HCT116 (cell line): ENCODE measurements at regions not wholly inside any gene's neighbourhood (a gene's known extent, or its start where the extent isn't known, plus 50 kb on each side); places are given as distances from the start of the nearest gene placed in this dataset.

Experiments
- ATAC-seq: fragments of 200-7000 bp; cut with Tn5 transposase; 2 replicates; pipeline ENCODE4 v1.9.1; 2020; ENCODE audit warnings: mild to moderate bottlenecking, moderate library complexity
- BruUV-seq: library from RNA; stranded (reverse); fragments of 400-500 nt; replicated peaks from 2 replicates; lab custom pipeline; 2021; lab: Mats Ljungman, UMichigan
- CTCF ChIA-PET: fragments of 300-600 bp; sonication (Branson Sonifier 250); formaldehyde crosslinking; loops from one replicate; lab custom pipeline; 2021; ENCODE audit warnings: antibody characterized with exemption; lab: Charles Lee
- POLR2A ChIA-PET: fragments of 300-600, 350-600 bp; sonication (Branson Sonifier 250); formaldehyde crosslinking; loops from one replicate; lab custom pipeline; 2021; ENCODE audit warnings: antibody characterized with exemption; lab: Charles Lee
- RAD21 ChIA-PET, 2 experiments: fragments of 300-600 bp; sonication (Branson Sonifier 250); formaldehyde crosslinking; loops; one replicate each; lab custom pipeline; 2023; ENCODE audit warnings: low total read pairs in 2 of 2; ENCODE audit not compliant: uncharacterized antibody in 2 of 2, unreplicated experiment in 2 of 2, low non-redundant PET in 1 of 2; lab: Charles Lee
- DNase-seq: peaks from one replicate; pipeline ENCODE4 v3.0.0-alpha.2; 2010; ENCODE audit warnings: low read depth, low spot score
- H2AFZ ChIP-seq: fragments of 200-600 bp; shearing (Covaris generic), sonication (generic); 2 replicates; pipeline ENCODE4 v1.6.1; 2017; ENCODE audit warnings: low read depth, mixed run types, mixed read lengths, antibody characterized with exemption, low read length; ENCODE audit not compliant: poor library complexity, severe bottlenecking
- H3K27ac ChIP-seq: 2 replicates; pipeline ENCODE4 v1.5.1; 2012; ENCODE audit warnings: low read depth, low read length
- H3K27me3 ChIP-seq: fragments of 200-600 bp; sonication (generic); 2 replicates; pipeline ENCODE4 v1.6.1; 2016; ENCODE audit warnings: mixed run types, low read length, mixed read lengths; ENCODE audit not compliant: insufficient read depth
- H3K36me3 ChIP-seq, 2 experiments: fragments of 200-500 bp in 1 of 2; fragments of 200-600 bp in 1 of 2; sonication (Bioruptor generic) in 1 of 2; sonication (generic) in 1 of 2; 2 replicates each; pipeline versions ENCODE4 v1.5.1 to v1.6.1; 2014 to 2016; ENCODE audit warnings: low read length in 2 of 2, inconsistent platforms in 1 of 2, mixed read lengths in 1 of 2, mixed run types in 1 of 2; ENCODE audit not compliant: insufficient read depth in 2 of 2, control insufficient read depth in 1 of 2
- H3K4me1 ChIP-seq, 2 experiments: fragments of 200-600 bp in 1 of 2; sonication (generic) in 1 of 2; 2 replicates each; pipeline versions ENCODE4 v1.5.1 to v1.6.1; 2012 to 2017; ENCODE audit warnings: low read length in 2 of 2, inconsistent platforms in 1 of 2, mild to moderate bottlenecking in 1 of 2, mixed read lengths in 1 of 2, mixed run types in 1 of 2, moderate library complexity in 1 of 2; ENCODE audit not compliant: insufficient read depth in 2 of 2, control insufficient read depth in 1 of 2
- H3K4me2 ChIP-seq: fragments of 200-600 bp; sonication (generic); 2 replicates; pipeline ENCODE4 v1.6.1; 2017; ENCODE audit warnings: mixed run types, low read length, mixed read lengths
- H3K4me3 ChIP-seq, 2 experiments: fragments of 200-600 bp in 1 of 2; sonication (generic) in 1 of 2; replicated peaks in 1 of 2; 2 replicates each; pipeline ENCODE4 v1.5.1; 2011 to 2016; ENCODE audit warnings: low read length in 2 of 2, control low read depth in 1 of 2, low read depth in 1 of 2, mild to moderate bottlenecking in 1 of 2, mixed read lengths in 1 of 2, mixed run types in 1 of 2
- H3K79me2 ChIP-seq: fragments of 200-600 bp; sonication (generic); 2 replicates; pipeline ENCODE4 v1.6.1; 2017; ENCODE audit warnings: mild to moderate bottlenecking, mixed run types, low read length, moderate library complexity, mixed read lengths; ENCODE audit not compliant: insufficient read depth
- H3K9ac ChIP-seq: fragments of 200-600 bp; sonication (generic); 2 replicates; pipeline ENCODE4 v1.6.1; 2016; ENCODE audit warnings: low read length, mixed read lengths
- H3K9me2 ChIP-seq: fragments of 200-600 bp; sonication (generic), shearing (Covaris generic); 2 replicates; pipeline ENCODE4 v1.6.1; 2017; ENCODE audit warnings: mixed run types, mild to moderate bottlenecking, moderate library complexity; ENCODE audit not compliant: insufficient read depth
- H3K9me3 ChIP-seq, 2 experiments: fragments of 200-500 bp in 1 of 2; fragments of 200-600 bp in 1 of 2; sonication (Bioruptor generic) in 1 of 2; sonication (generic) in 1 of 2; 2 replicates each; pipeline ENCODE4 v1.6.1; 2014 to 2017; ENCODE audit warnings: low read length in 2 of 2, mixed read lengths in 2 of 2, inconsistent platforms in 1 of 2, low read depth in 1 of 2, mild to moderate bottlenecking in 1 of 2, mixed run types in 1 of 2, moderate library complexity in 1 of 2; ENCODE audit not compliant: control insufficient read depth in 1 of 2, insufficient read depth in 1 of 2
- H4K20me1 ChIP-seq: fragments of 200-600 bp; sonication (generic), shearing (Covaris generic); 2 replicates; pipeline ENCODE4 v1.6.1; 2017; ENCODE audit warnings: mixed run types, mild to moderate bottlenecking, moderate library complexity; ENCODE audit not compliant: insufficient read depth
- CBX3 ChIP-seq: IDR thresholded peaks from 2 replicates; pipeline ENCODE4 v1.6.1; 2012; ENCODE audit warnings: low read depth
- CEBPB ChIP-seq: IDR thresholded peaks from 2 replicates; pipeline ENCODE4 v1.6.1; 2012; ENCODE audit warnings: low read depth
- EGR1 ChIP-seq: IDR thresholded peaks from 2 replicates; pipeline ENCODE4 v1.6.1; 2012; ENCODE audit warnings: low read depth
- ELF1 ChIP-seq: IDR thresholded peaks from 2 replicates; pipeline ENCODE4 v1.6.1; 2012; ENCODE audit warnings: low read depth, borderline replicate concordance
- EZH2 ChIP-seq: fragments of 200-600 bp; sonication (generic); IDR thresholded peaks from 2 replicates; pipeline ENCODE4 v1.6.1; 2017; ENCODE audit warnings: antibody characterized with exemption, mixed run types
- EZH2phosphoT487 ChIP-seq: fragments of 200-600 bp; IDR thresholded peaks from 2 replicates; pipeline ENCODE4 v1.6.1; 2018; ENCODE audit warnings: antibody characterized with exemption, borderline replicate concordance
- FOSL1 ChIP-seq: IDR thresholded peaks from 2 replicates; pipeline ENCODE4 v1.6.1; 2012; ENCODE audit warnings: low read depth
- JUND ChIP-seq: IDR thresholded peaks from 2 replicates; pipeline ENCODE4 v1.6.1; 2012
- POLR2A ChIP-seq: IDR thresholded peaks from 2 replicates; pipeline ENCODE4 v1.7.0; 2011; ENCODE audit warnings: borderline replicate concordance; ENCODE audit not compliant: insufficient read depth, insufficient read length; ENCODE audit errors: extremely low read depth
- SIN3A ChIP-seq: IDR thresholded peaks from 2 replicates; pipeline ENCODE4 v1.6.1; 2012; ENCODE audit warnings: low read depth
- SP1 ChIP-seq: IDR thresholded peaks from 2 replicates; pipeline ENCODE4 v1.6.1; 2012; ENCODE audit warnings: low read depth
- SRF ChIP-seq: IDR thresholded peaks from 2 replicates; pipeline ENCODE4 v1.6.1; 2012; ENCODE audit warnings: low read depth
- YY1 ChIP-seq: IDR thresholded peaks from 2 replicates; pipeline ENCODE4 v1.6.1; 2011; ENCODE audit warnings: low read length, low read depth, moderate library complexity, mild to moderate bottlenecking; ENCODE audit not compliant: insufficient replicate concordance; ENCODE audit errors: extremely low read depth
- ZFX ChIP-seq: fragments of 450-650 bp; IDR thresholded peaks from 2 replicates; pipeline ENCODE4 v1.6.1; 2017
- ZNF274 ChIP-seq: fragments of 200-500 bp; sonication (Bioruptor generic); IDR thresholded peaks from 2 replicates; pipeline ENCODE4 v1.6.1; 2014; ENCODE audit warnings: mild to moderate bottlenecking, low read depth, low read length, inconsistent platforms
- intact Hi-C: fragments of 100-400 bp; cut with micrococcal nuclease; formaldehyde crosslinking; loops from 2 replicates; pipeline ENCODE4 v1.10.0; 2022
- TF ChIP-seq, protein P1 (sequence below): IDR thresholded peaks from 2 replicates; pipeline ENCODE4 v1.6.1; 2012
- TF ChIP-seq, protein P2 (sequence below): IDR thresholded peaks from 2 replicates; pipeline ENCODE4 v1.6.1; 2012
- TF ChIP-seq, protein P3 (sequence below), 3 experiments: fragments of 200-600 bp in 1 of 3; sonication (generic) in 1 of 3; IDR thresholded peaks in 2 of 3; conservative IDR thresholded peaks in 1 of 3; 2 replicates each; pipeline ENCODE4 v1.5.1; 2012 to 2017; ENCODE audit warnings: low read depth in 2 of 3, low read length in 2 of 3, antibody characterized with exemption in 1 of 3, borderline replicate concordance in 1 of 3, control low read depth in 1 of 3, mild to moderate bottlenecking in 1 of 3, mixed read lengths in 1 of 3, mixed run types in 1 of 3, moderate library complexity in 1 of 3; ENCODE audit not compliant: insufficient read depth in 1 of 3
- TF ChIP-seq, protein P4 (sequence below): IDR thresholded peaks from 2 replicates; pipeline ENCODE4 v1.6.1; 2011; ENCODE audit warnings: mild to moderate bottlenecking, low read length, moderate library complexity; ENCODE audit not compliant: insufficient replicate concordance; ENCODE audit errors: extremely low read depth

DNA sequence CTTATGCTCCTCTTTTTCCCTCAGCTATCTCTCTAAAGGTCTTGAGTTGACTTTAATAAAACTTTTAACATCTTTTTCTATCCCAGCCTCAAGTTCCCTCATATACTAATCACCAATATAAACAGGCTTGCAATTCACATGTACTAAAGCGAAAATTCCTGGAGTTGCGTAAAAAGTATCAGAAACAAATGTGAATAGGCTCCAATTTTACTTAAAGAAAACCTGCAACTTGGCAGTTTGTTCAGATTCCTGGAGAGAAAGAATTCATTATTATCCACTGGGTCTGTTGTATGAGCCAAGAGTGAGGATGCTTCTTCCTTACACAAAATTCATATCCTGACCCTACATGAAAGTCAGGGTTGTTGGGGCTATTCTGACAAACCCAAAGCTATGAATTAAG, 384.2 kb downstream of the DTWD2 start:
- no peaks in the 10 kb centered on the region for H3K4me1 ChIP-seq
- no peak overlapping the region for H3K4me2 ChIP-seq
- no peaks in the 10 kb centered on the region for H4K20me1 ChIP-seq
- no peaks in the 10 kb centered on the region; a peak in 1 of 4 replicates for H3K36me3 ChIP-seq
- DNase-seq = no peak
- H3K27me3 ChIP-seq = no peaks in the 10 kb centered on the region
- H3K79me2 ChIP-seq = no peaks in the 10 kb centered on the region
- ChIA-PET RAD21 (no interaction called here), POLR2A (no interaction called here), CTCF (no interaction called here)
- H3K4me3 ChIP-seq = no peak overlapping the region
- no peak for ATAC-seq
- H2AFZ ChIP-seq = no peak overlapping the region
- no peaks in the 10 kb centered on the region for H3K9me3 ChIP-seq
- H3K9ac ChIP-seq = no peak overlapping the region
- TF ChIP-seq SIN3A = no peak
- no peak for TF ChIP-seq EGR1
- no peak for TF ChIP-seq JUND
- TF ChIP-seq EZH2 = no peak
- TF ChIP-seq ELF1 = no peak
- TF ChIP-seq, protein P1, sequence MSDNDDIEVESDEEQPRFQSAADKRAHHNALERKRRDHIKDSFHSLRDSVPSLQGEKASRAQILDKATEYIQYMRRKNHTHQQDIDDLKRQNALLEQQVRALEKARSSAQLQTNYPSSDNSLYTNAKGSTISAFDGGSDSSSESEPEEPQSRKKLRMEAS = no peak
- TF ChIP-seq ZFX = no peak
- TF ChIP-seq YY1 = no peak
- TF ChIP-seq SP1 = no peak
- TF ChIP-seq SRF = no peak
- no peak for TF ChIP-seq POLR2A
- TF ChIP-seq, protein P2, sequence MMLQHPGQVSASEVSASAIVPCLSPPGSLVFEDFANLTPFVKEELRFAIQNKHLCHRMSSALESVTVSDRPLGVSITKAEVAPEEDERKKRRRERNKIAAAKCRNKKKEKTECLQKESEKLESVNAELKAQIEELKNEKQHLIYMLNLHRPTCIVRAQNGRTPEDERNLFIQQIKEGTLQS = no peak
- no peak for TF ChIP-seq EZH2phosphoT487
- TF ChIP-seq ZNF274 = no peak
- no TSS peak for BruUV-seq
- no peaks in the 10 kb centered on the region for H3K9me2 ChIP-seq
- no peak overlapping the region for H3K27ac ChIP-seq
- intact Hi-C loops = no loop called here

DNA sequence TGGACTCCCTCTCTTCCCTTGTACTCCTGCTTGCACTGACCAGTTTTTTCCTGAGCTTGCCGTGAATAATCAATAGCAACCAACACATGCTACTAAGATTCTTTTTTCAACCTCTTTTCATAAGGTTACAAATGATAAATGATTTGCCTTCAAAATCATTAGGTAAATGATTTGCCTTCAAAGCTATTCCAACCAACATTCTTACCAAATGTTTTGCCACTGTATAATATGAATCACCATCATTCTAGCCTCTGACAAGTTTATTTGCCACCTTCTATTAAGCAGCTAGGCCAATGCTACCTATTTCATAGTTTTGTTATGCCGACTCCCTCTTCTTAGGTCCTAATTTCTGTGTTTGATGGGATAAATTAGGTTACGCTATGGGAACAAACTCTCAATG, 385.1 kb downstream of the DTWD2 start:
- Histone ChIP-seq H3K36me3 (no peaks in the 10 kb centered on the region; a peak in 1 of 4 replicates), H3K9me2 (no peaks in the 10 kb centered on the region), H3K4me1 (no peaks in the 10 kb centered on the region), H3K4me2 (no peak overlapping the region), H3K9me3 (no peaks in the 10 kb centered on the region), H2AFZ (no peak overlapping the region), H3K27ac (no peak overlapping the region), H3K79me2 (no peaks in the 10 kb centered on the region), H3K9ac (no peak overlapping the region), H4K20me1 (no peaks in the 10 kb centered on the region), H3K27me3 (no peaks in the 10 kb centered on the region), H3K4me3 (no peak overlapping the region)
- ChIA-PET RAD21 (no interaction called here), POLR2A (no interaction called here), CTCF (no interaction called here)
- intact Hi-C loops = no loop called here
- DNase-seq = no peak
- no peak for ATAC-seq
- no TSS peak for BruUV-seq
- TF ChIP-seq, protein P1 = no peak
- TF ChIP-seq SRF = no peak
- TF ChIP-seq ZNF274 = no peak
- TF ChIP-seq CEBPB = no peak
- no peak for TF ChIP-seq SP1
- no peak for TF ChIP-seq POLR2A
- TF ChIP-seq CBX3 = no peak
- TF ChIP-seq FOSL1 = no peak
- TF ChIP-seq, protein P3, sequence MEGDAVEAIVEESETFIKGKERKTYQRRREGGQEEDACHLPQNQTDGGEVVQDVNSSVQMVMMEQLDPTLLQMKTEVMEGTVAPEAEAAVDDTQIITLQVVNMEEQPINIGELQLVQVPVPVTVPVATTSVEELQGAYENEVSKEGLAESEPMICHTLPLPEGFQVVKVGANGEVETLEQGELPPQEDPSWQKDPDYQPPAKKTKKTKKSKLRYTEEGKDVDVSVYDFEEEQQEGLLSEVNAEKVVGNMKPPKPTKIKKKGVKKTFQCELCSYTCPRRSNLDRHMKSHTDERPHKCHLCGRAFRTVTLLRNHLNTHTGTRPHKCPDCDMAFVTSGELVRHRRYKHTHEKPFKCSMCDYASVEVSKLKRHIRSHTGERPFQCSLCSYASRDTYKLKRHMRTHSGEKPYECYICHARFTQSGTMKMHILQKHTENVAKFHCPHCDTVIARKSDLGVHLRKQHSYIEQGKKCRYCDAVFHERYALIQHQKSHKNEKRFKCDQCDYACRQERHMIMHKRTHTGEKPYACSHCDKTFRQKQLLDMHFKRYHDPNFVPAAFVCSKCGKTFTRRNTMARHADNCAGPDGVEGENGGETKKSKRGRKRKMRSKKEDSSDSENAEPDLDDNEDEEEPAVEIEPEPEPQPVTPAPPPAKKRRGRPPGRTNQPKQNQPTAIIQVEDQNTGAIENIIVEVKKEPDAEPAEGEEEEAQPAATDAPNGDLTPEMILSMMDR (IDR thresholded peaks at IDR 0.05 in 2 of 3, conservative IDR thresholded peaks at IDR 0.05 in 1 of 3; ENCODE audit: borderline replicate concordance in 1 of 3, insufficient read depth in 1 of 3, low read depth in 2 of 3, low read length in 2 of 3) = no peak
- TF ChIP-seq, protein P2 = no peak
- TF ChIP-seq, protein P4, sequence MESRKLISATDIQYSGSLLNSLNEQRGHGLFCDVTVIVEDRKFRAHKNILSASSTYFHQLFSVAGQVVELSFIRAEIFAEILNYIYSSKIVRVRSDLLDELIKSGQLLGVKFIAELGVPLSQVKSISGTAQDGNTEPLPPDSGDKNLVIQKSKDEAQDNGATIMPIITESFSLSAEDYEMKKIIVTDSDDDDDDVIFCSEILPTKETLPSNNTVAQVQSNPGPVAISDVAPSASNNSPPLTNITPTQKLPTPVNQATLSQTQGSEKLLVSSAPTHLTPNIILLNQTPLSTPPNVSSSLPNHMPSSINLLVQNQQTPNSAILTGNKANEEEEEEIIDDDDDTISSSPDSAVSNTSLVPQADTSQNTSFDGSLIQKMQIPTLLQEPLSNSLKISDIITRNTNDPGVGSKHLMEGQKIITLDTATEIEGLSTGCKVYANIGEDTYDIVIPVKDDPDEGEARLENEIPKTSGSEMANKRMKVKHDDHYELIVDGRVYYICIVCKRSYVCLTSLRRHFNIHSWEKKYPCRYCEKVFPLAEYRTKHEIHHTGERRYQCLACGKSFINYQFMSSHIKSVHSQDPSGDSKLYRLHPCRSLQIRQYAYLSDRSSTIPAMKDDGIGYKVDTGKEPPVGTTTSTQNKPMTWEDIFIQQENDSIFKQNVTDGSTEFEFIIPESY = no peak
